NB4 (cell line): ENCODE measurements at regions not wholly inside any gene's neighbourhood (a gene's known extent, or its start where the extent isn't known, plus 50 kb on each side); places are given as distances from the start of the nearest gene placed in this dataset.
"Not testable (repeated sequence)": the region's sequence is repeated elsewhere in the genome, so short reads cannot be mapped to it uniquely, and the experiment has no call there.

Experiments
- DNase-seq: peaks from one replicate; pipeline ENCODE4 v3.0.0; 2010; ENCODE audit warnings: low read depth
- H3K4me3 ChIP-seq: one replicate; pipeline ENCODE4 v1.5.1; 2011; ENCODE audit warnings: mild to moderate bottlenecking, low read depth, low read length, moderate library complexity
- MYC ChIP-seq: IDR thresholded peaks from 2 replicates; pipeline ENCODE4 v1.6.1; 2011; ENCODE audit warnings: low read depth, low read length
- POLR2A ChIP-seq: IDR thresholded peaks from 2 replicates; pipeline ENCODE4 v1.6.1; 2011; ENCODE audit warnings: mild to moderate bottlenecking; ENCODE audit not compliant: insufficient read length; ENCODE audit errors: extremely low read depth
- TF ChIP-seq, protein P1 (sequence below): IDR thresholded peaks from 2 replicates; pipeline ENCODE4 v1.6.1; 2011; ENCODE audit warnings: low read depth, low read length
- TF ChIP-seq, protein P2 (sequence below): IDR thresholded peaks from one replicate; pipeline ENCODE4 v1.5.1; 2012; ENCODE audit warnings: low read depth, low read length

DNA sequence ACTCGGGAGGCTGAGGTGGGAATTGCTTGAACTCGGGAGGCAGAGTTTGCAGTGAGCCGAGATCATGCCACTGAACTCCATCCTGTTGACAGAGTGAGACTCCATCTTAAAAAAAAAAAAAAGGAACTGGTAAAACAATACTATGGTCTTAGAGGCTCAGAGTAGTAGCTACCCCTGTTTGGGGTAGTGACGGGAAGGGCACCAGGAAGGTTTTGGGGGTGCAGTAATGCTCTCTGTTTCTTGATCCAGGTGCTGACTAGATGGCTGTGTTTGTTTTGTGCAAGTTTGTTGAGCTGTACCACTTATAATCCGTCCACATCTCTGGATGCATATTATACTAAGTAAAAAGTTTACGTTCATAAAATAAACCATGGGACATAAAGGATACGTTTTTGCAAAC, 765.8 kb upstream of the TPTE start:
- no peak overlapping the region for H3K4me3 ChIP-seq
- no peak for DNase-seq
- TF ChIP-seq POLR2A (no peak), MYC (no peak)
- TF ChIP-seq, protein P1, sequence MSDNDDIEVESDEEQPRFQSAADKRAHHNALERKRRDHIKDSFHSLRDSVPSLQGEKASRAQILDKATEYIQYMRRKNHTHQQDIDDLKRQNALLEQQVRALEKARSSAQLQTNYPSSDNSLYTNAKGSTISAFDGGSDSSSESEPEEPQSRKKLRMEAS: no peak
- TF ChIP-seq, protein P2, sequence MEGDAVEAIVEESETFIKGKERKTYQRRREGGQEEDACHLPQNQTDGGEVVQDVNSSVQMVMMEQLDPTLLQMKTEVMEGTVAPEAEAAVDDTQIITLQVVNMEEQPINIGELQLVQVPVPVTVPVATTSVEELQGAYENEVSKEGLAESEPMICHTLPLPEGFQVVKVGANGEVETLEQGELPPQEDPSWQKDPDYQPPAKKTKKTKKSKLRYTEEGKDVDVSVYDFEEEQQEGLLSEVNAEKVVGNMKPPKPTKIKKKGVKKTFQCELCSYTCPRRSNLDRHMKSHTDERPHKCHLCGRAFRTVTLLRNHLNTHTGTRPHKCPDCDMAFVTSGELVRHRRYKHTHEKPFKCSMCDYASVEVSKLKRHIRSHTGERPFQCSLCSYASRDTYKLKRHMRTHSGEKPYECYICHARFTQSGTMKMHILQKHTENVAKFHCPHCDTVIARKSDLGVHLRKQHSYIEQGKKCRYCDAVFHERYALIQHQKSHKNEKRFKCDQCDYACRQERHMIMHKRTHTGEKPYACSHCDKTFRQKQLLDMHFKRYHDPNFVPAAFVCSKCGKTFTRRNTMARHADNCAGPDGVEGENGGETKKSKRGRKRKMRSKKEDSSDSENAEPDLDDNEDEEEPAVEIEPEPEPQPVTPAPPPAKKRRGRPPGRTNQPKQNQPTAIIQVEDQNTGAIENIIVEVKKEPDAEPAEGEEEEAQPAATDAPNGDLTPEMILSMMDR: no peak

DNA sequence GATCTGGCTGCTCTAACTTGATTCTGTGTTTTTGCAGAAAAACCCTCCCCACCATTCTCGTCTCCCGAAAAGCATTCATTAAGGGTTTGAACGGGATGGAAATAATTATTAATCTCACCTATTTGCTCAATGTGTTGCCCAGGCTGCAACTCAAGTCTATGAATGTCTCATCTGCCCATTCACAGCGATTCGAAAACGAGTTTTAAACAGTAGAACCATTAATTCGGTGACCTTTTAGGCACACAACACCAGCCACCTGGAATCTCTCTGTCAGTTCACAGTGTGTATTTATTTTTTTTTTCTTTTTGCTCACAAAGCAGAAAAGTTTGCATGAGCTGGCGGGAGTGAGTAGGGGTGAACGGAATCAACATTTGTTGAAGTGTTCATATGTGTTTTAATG, 764.7 kb upstream of the TPTE start:
- DNase-seq: no peak
- H3K4me3 ChIP-seq: no peak overlapping the region
- TF ChIP-seq, protein P2: no peak
- TF ChIP-seq, protein P1: no peak
- TF ChIP-seq MYC: no peak
- TF ChIP-seq POLR2A: no peak

DNA sequence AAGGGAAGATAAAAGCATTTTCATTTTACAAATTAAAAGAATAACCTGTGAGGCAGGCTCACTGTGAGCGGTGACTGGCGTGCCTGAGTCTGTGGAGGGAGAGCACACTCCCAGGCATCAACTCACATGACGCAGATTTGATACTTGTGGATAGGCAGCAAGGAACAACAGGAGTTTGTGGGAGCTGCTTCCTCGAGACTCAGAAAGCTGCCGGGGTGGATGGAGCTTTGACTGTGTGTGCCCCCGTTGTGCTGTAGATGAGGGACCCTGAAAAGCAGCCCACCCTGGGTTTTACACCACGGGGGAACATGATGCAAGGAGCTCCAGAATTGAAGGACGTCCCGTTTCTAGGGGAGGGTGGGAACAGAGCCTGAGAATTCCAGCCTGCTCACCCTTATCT, 764.3 kb upstream of the TPTE start:
- not testable (repeated sequence) for DNase-seq, H3K4me3 ChIP-seq

DNA sequence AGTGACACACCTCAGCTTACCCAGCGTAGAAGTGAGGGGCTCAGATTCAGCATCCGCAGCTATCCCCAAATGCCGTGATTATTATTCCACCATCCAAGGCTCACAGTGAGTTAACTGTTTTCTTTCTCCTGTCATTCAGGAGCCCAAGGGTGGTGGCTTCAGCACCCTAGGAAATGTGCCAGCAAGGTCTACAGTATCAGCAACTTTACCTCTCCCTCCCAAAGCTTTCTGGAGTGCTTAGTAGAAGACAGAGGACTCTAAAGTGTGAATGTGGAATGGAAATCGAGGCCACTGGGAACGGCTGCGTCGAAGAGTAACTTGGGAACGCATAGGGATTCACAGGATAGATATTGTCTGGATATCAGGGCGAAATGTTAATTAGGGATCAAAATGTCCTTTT, 763.8 kb upstream of the TPTE start:
- H3K4me3 ChIP-seq, DNase-seq: not testable (repeated sequence)

DNA sequence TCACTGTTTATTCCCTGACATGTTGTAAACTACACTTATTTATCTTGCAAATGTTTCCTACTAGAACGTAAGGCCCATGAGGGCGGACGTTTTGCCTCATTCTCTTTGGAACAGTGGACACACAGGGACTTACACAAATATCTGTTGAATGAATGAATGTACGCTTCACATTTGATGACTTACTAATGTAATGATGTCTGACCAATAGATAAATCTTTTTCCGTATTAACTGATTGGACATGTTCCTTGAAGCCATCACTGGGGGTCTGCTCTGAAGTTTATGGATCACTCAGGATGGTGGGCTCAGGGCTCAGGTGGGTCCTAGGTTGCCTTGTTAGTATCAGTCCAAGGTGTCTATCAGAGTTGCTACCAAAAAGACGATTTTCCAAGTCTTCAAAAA, 763.2 kb upstream of the TPTE start:
- H3K4me3 ChIP-seq: no peak overlapping the region
- TF ChIP-seq, protein P2: no peak
- no peak for TF ChIP-seq MYC
- DNase-seq: no peak

DNA sequence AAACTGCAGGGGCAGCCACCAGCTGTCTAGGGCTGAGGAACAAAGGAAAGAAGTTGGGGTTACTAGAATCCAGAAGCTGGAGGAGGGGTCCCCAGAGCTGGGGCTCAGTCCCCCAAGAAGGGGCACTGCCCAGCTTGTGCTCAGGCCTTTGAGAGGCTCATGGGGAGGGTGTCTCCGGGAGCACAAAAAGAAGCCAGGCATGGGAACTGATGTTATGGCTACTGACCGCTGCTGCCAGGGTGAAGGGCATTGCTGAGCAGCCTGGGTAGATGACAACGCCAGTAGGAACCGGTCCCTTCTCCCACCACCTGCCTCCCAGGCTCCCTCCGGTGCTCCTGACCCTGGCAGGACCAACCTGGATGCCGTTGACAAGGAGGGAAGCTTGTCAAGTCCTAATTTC, 762.5 kb upstream of the TPTE start:
- H3K4me3 ChIP-seq: no peak overlapping the region

DNA sequence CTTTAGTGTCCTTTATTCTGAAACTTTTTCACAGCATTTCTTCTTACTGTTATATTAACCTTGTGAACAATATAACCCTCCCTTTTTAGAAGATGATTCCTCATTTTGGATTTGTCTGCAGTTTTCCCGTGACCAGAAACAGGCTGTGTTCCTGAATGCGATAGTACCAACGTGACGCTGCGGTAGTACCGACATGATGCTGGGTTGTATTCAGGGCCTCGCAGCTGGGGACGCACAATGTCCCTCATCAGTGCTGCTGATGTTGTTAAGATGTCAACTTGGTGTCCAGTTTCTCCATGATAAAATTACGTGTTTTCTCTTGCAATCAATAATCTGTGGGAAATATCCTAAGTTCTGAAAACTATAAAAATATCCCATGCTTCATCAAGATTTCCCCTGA, 761.4 kb upstream of the TPTE start:
- TF ChIP-seq, protein P1: no peak
- TF ChIP-seq POLR2A (no peak), MYC (no peak)
- TF ChIP-seq, protein P2: no peak
- no peak for DNase-seq
- H3K4me3 ChIP-seq: no peak overlapping the region

More for the DNA sequence above, 762.5 kb upstream of the TPTE start:
- TF ChIP-seq POLR2A: no peak
- TF ChIP-seq MYC: no peak
- TF ChIP-seq, protein P2: no peak
- TF ChIP-seq, protein P1: no peak
- no peak for DNase-seq
